Progenitor cell of endocrine pancreas (in vitro differentiated cells): ENCODE measurements at regions not wholly inside any gene's neighbourhood (a gene's known extent, or its start where the extent isn't known, plus 50 kb on each side); places are given as distances from the start of the nearest gene placed in this dataset.

Source experiments
- DNase-seq: peaks from one replicate; pipeline ENCODE4 v3.0.0; 2021; ENCODE audit warnings: low spot score; ENCODE audit not compliant: unreplicated experiment
- H3K27ac Mint-ChIP-seq: 2 replicates; pipeline ENCODE4 v1.8.0; 2021; ENCODE audit warnings: mild to moderate bottlenecking, moderate library complexity, mixed read lengths
- H3K27me3 Mint-ChIP-seq: 2 replicates; pipeline ENCODE4 v1.8.0; 2021; ENCODE audit warnings: mixed read lengths
- H3K36me3 Mint-ChIP-seq: 2 replicates; pipeline ENCODE4 v1.8.0; 2022; ENCODE audit warnings: mixed read lengths; ENCODE audit not compliant: insufficient read depth
- H3K4me1 Mint-ChIP-seq: 2 replicates; pipeline ENCODE4 v1.8.0; 2021; ENCODE audit warnings: low read depth, mixed read lengths
- H3K4me3 Mint-ChIP-seq: 2 replicates; pipeline ENCODE4 v1.8.0; 2021; ENCODE audit warnings: low read depth, mild to moderate bottlenecking, moderate library complexity, mixed read lengths
- H3K9me3 Mint-ChIP-seq: 2 replicates; pipeline ENCODE4 v1.8.0; 2021; ENCODE audit warnings: low read depth, mixed read lengths
- TF ChIP-seq, protein P1 (sequence below): fragments of 200-600 bp; sonication (generic); IDR thresholded peaks from one replicate; pipeline ENCODE4 v1.5.0; 2021; ENCODE audit warnings: antibody characterized with exemption, mild to moderate bottlenecking; ENCODE audit not compliant: unreplicated experiment

DNA sequence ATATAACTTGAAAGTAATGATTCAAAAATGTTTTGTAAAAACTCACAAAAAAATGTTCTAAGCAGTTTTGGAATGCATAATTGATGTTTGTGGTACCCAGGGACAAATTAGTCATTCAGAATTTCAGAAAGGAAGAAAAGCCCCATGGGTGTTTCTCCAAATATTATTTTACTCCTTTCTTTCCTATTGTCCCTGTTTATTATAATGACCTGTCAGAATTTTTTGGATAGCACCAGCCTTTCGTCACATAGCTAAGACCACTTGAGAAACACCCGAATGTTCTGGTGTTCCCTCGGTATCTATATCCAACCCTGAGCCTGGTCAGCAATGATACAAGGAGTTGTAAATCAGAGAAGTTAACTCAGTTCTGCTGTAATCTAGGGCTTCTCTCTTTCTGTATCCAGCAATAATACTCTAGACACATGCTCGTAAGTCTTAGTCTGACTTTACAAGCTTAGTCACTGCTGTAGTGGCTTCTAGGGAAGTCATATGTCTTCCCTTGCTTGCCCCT, 64.8 kb upstream of the MEOX2 start:
- no peaks in the 10 kb centered on the region for H3K27me3 Mint-ChIP-seq
- H3K9me3 Mint-ChIP-seq: peaks cover 8% of the 10 kb centered on the region
- H3K4me3 Mint-ChIP-seq: no peak overlapping the region
- TF ChIP-seq, protein P1, sequence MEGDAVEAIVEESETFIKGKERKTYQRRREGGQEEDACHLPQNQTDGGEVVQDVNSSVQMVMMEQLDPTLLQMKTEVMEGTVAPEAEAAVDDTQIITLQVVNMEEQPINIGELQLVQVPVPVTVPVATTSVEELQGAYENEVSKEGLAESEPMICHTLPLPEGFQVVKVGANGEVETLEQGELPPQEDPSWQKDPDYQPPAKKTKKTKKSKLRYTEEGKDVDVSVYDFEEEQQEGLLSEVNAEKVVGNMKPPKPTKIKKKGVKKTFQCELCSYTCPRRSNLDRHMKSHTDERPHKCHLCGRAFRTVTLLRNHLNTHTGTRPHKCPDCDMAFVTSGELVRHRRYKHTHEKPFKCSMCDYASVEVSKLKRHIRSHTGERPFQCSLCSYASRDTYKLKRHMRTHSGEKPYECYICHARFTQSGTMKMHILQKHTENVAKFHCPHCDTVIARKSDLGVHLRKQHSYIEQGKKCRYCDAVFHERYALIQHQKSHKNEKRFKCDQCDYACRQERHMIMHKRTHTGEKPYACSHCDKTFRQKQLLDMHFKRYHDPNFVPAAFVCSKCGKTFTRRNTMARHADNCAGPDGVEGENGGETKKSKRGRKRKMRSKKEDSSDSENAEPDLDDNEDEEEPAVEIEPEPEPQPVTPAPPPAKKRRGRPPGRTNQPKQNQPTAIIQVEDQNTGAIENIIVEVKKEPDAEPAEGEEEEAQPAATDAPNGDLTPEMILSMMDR: no peak
- H3K27ac Mint-ChIP-seq: no peak overlapping the region
- H3K36me3 Mint-ChIP-seq: no peaks in the 10 kb centered on the region
- DNase-seq: no peak
- no peaks in the 10 kb centered on the region for H3K4me1 Mint-ChIP-seq

DNA sequence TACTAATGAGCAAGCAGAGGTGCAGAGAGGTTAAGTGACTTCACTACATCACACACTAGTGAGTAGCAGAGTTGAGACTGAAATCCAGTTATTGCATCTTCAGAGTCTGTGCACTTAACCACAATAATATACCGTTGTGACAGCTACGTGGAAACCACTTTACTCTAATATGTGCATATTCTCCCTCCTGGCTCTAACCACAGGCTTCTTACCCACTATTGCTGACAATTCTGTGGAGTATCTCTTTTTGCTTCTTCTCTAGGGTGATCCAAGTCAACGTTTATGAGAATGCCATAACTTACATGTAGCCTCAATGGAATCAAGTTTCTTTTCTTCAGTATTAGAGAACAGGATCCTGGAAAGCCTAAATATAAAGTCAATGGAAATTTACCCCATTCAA, 64.2 kb upstream of the MEOX2 start:
- Mint-ChIP-seq H3K9me3 (peaks cover 3% of the 10 kb centered on the region), H3K27me3 (no peaks in the 10 kb centered on the region), H3K4me3 (no peak overlapping the region), H3K4me1 (no peaks in the 10 kb centered on the region), H3K36me3 (no peaks in the 10 kb centered on the region), H3K27ac (no peak overlapping the region)
- TF ChIP-seq, protein P1: no peak
- no peak for DNase-seq

DNA sequence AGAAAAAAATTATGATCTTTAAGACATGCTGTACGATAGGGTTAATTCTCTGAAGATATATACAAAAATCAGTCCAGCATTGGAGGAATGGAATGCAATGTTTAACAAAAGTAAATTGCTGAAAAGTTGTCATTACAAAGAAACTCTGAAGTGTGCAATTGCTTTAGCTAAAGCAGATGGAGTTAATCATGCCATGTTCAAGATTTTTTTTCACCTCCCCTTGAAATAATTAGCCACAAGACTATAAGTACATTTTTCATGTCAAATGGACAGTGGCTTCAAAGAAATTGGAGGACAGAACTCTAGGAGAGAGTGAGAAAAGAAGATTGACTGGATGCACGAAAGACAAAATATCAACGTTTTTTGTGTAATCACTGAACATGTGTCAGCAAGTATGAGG, 63.1 kb upstream of the MEOX2 start:
- Mint-ChIP-seq H3K4me3 (no peak overlapping the region), H3K36me3 (no peaks in the 10 kb centered on the region), H3K9me3 (peaks cover 3% of the 10 kb centered on the region), H3K27ac (no peak overlapping the region), H3K27me3 (no peaks in the 10 kb centered on the region), H3K4me1 (no peaks in the 10 kb centered on the region)
- TF ChIP-seq, protein P1: no peak
- DNase-seq: no peak

- Mint-ChIP-seq H3K4me1 (no peaks in the 10 kb centered on the region), H3K4me3 (no peak overlapping the region), H3K9me3 (no peaks in the 10 kb centered on the region), H3K27me3 (no peaks in the 10 kb centered on the region), H3K36me3 (no peaks in the 10 kb centered on the region), H3K27ac (no peak overlapping the region)
- DNase-seq: no peak
- TF ChIP-seq, protein P1: no peak
Observed at GRCh38 chr7:15747712-15748111, 61.2 kb upstream of the MEOX2 start.

GRCh38 chr7:15747301-15747700, 60.8 kb upstream of the MEOX2 start:
- Mint-ChIP-seq H3K36me3 (no peaks in the 10 kb centered on the region), H3K27ac (no peak overlapping the region), H3K27me3 (no peaks in the 10 kb centered on the region), H3K4me1 (no peaks in the 10 kb centered on the region), H3K4me3 (no peak overlapping the region), H3K9me3 (no peaks in the 10 kb centered on the region)
- TF ChIP-seq, protein P1: no peak
- DNase-seq: no peak
